ENCODE measurements at regions not wholly inside any gene's neighbourhood (a gene's known extent, or its start where the extent isn't known, plus 50 kb on each side); places are given as distances from the start of the nearest gene placed in this dataset.

- H3K4me1 Mint-ChIP-seq: no peaks in the 10 kb centered on the region
- peaks cover 2% of the 10 kb centered on the region for H3K36me3 Mint-ChIP-seq (ENCODE audit: low read depth)
- no peak overlapping the region for H3K27ac Mint-ChIP-seq
- H3K27ac ChIP-seq (ENCODE audit: low read depth, low read length): no peak overlapping the region
- peaks cover 4% of the 10 kb centered on the region for H3K9me3 ChIP-seq (ENCODE audit: control insufficient read depth, low read length)
- H3K27me3 Mint-ChIP-seq (ENCODE audit: insufficient read depth): no peaks in the 10 kb centered on the region
- H3K9ac ChIP-seq (ENCODE audit: extremely low read depth, low read length, poor library complexity, severe bottlenecking): no peak overlapping the region
- no peaks in the 10 kb centered on the region for H3K36me3 ChIP-seq (ENCODE audit: control insufficient read depth, insufficient read depth, low read length)
- no peak for TF ChIP-seq CTCF (conservative IDR thresholded peaks at IDR 0.05)
- no peaks in the 10 kb centered on the region for H3K4me1 ChIP-seq (ENCODE audit: control insufficient read depth, insufficient read depth, low read length)
- H3K27me3 ChIP-seq (ENCODE audit: control insufficient read depth, insufficient read depth, low read length, poor library complexity, severe bottlenecking): no peaks in the 10 kb centered on the region
- H3K4me3 Mint-ChIP-seq: no peak overlapping the region
- peaks cover 14% of the 10 kb centered on the region for H3K9me3 Mint-ChIP-seq
- no peak for DNase-seq
- no peak overlapping the region for H3K4me3 ChIP-seq (ENCODE audit: low read length)
These were observed 553.7 kb downstream of the FLRT2 start for GRCh38 chr14:86083616-86084015.

DNA sequence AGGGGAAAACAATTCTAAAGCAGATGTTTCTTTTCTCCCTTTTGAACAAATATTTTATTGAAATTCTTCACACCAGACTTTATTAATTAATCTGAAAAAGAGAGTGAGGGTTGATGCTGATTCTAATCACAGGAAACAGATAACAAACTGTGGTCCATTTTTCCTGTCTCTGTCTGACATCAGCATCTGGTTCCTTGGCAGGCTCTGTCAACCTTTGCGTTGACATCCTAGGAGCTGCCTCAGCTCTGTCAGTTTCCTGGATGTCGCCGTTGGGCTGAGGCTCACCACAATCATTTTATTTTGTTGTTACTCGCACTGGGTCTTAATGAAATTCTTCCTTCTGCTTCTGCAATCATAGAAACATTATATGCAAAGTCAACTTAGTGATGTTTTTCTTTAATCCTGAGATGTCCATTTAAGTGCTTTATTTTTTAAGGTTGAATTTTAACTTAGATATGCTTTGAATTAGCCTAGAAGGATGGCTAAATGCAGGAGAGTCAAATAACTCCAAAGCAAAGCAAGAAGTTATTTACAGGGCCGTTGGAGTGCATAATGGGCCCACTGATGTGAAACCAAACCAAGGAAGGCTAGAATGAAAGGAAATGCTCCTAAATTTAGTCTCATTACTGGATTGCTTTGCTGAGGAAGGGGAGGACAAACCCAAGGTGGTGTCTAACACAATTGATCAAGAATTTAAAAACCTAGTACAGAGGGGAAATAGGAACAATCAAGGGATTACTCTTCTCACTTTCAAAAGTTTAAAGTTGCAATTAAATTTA lies 542.4 kb downstream of the FLRT2 start:
- H3K27me3 Mint-ChIP-seq (ENCODE audit: insufficient read depth): no peaks in the 10 kb centered on the region

DNA sequence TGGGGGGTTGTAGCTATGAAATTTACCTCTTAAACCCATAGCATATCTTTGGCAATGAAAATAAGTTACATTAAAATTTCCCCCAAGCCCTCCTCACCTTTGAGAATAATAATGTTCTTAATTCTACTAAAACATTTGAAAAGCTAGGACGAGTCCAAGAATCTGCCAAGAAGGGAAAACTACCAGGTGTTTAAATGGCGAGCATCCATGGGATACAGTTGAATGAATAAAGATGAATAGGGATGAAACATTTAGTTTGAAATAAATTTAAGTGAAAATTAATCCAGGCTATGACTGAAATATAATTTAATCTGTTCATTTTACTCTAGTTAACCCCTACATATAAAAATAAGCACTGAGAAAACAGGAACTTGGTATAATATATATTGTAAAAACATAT lies 536.7 kb downstream of the FLRT2 start:
- Mint-ChIP-seq H3K27ac (no peak overlapping the region), H3K36me3 (ENCODE audit: low read depth) (peaks cover 3% of the 10 kb centered on the region), H3K4me1 (no peaks in the 10 kb centered on the region), H3K9me3 (peaks cover 4% of the 10 kb centered on the region), H3K27me3 (ENCODE audit: insufficient read depth) (no peaks in the 10 kb centered on the region), H3K4me3 (no peak overlapping the region)
- peaks cover 6% of the 10 kb centered on the region for H3K9me3 ChIP-seq (ENCODE audit: control insufficient read depth, low read length)
- no peaks in the 10 kb centered on the region for H3K27me3 ChIP-seq (ENCODE audit: control insufficient read depth, insufficient read depth, low read length, poor library complexity, severe bottlenecking)
- no peaks in the 10 kb centered on the region for H3K36me3 ChIP-seq (ENCODE audit: control insufficient read depth, insufficient read depth, low read length)
- H3K9ac ChIP-seq (ENCODE audit: extremely low read depth, low read length, poor library complexity, severe bottlenecking): no peak overlapping the region
- WGBS, 2 experiments (ENCODE audit: insufficient coverage in 1 of 2, insufficient read length in 1 of 2): 97% methylated on average over 2 of the region's 2 CpGs; no CpG with 5 or more reads in 1 of the 2 experiments
- H3K27ac ChIP-seq (ENCODE audit: low read depth, low read length): no peak overlapping the region
- DNase-seq: no peak
- no peak overlapping the region for H3K4me3 ChIP-seq (ENCODE audit: low read length)
- no peak for TF ChIP-seq CTCF (conservative IDR thresholded peaks at IDR 0.05)
- no peaks in the 10 kb centered on the region for H3K4me1 ChIP-seq (ENCODE audit: control insufficient read depth, insufficient read depth, low read length)

More for the DNA sequence above, 542.4 kb downstream of the FLRT2 start:
- Histone ChIP-seq H3K27ac (ENCODE audit: low read depth, low read length) (no peak overlapping the region), H3K9me3 (ENCODE audit: control insufficient read depth, low read length) (no peaks in the 10 kb centered on the region), H3K27me3 (ENCODE audit: control insufficient read depth, insufficient read depth, low read length, poor library complexity, severe bottlenecking) (no peaks in the 10 kb centered on the region), H3K4me3 (ENCODE audit: low read length) (no peak overlapping the region), H3K4me1 (ENCODE audit: control insufficient read depth, insufficient read depth, low read length) (no peaks in the 10 kb centered on the region), H3K9ac (ENCODE audit: extremely low read depth, low read length, poor library complexity, severe bottlenecking) (no peak overlapping the region), H3K36me3 (ENCODE audit: control insufficient read depth, insufficient read depth, low read length) (no peaks in the 10 kb centered on the region)
- no peaks in the 10 kb centered on the region for H3K36me3 Mint-ChIP-seq (ENCODE audit: low read depth)
- WGBS, 2 experiments (ENCODE audit: insufficient coverage in 1 of 2, insufficient read length in 1 of 2): 78 to 92% methylated on average over 5 of the region's 5 CpGs
- H3K9me3 Mint-ChIP-seq: peaks cover 6% of the 10 kb centered on the region
- TF ChIP-seq CTCF (conservative IDR thresholded peaks at IDR 0.05): no peak
- H3K4me1 Mint-ChIP-seq: no peaks in the 10 kb centered on the region
- H3K27ac Mint-ChIP-seq: no peak overlapping the region
- no peak overlapping the region for H3K4me3 Mint-ChIP-seq
- no peak for DNase-seq

All from endodermal cell (in vitro differentiated cells).